DOHH2 (cell line): ENCODE measurements at regions not wholly inside any gene's neighbourhood (a gene's known extent, or its start where the extent isn't known, plus 50 kb on each side); places are given as distances from the start of the nearest gene placed in this dataset.

Experiments
- H3F3A ChIP-seq: fragments of 200-600 bp; sonication (generic), shearing (Covaris generic); 2 replicates; pipeline ENCODE4 v1.6.0; 2016; ENCODE audit warnings: antibody characterized with exemption, mild to moderate bottlenecking; ENCODE audit not compliant: control insufficient read depth, insufficient read depth
- H3K27ac ChIP-seq: fragments of 200-600 bp; sonication (generic); 2 replicates; pipeline ENCODE4 v1.5.1; 2014; ENCODE audit warnings: low read depth, mild to moderate bottlenecking, low read length, moderate library complexity
- H3K27me3 ChIP-seq: fragments of 200-600 bp; sonication (generic); 2 replicates; pipeline ENCODE4 v1.6.1; 2014; ENCODE audit warnings: mild to moderate bottlenecking, low read length, mixed read lengths; ENCODE audit not compliant: control insufficient read depth
- H3K36me3 ChIP-seq: fragments of 200-600 bp; sonication (generic); 2 replicates; pipeline ENCODE4 v1.6.1; 2014; ENCODE audit warnings: mild to moderate bottlenecking, low read length, moderate library complexity, mixed read lengths; ENCODE audit not compliant: control insufficient read depth
- H3K4me1 ChIP-seq: fragments of 200-600 bp; sonication (generic); 2 replicates; pipeline ENCODE4 v1.6.1; 2014; ENCODE audit warnings: mild to moderate bottlenecking, low read length, mixed read lengths; ENCODE audit not compliant: control insufficient read depth
- H3K4me2 ChIP-seq: fragments of 200-600 bp; sonication (generic); 2 replicates; pipeline ENCODE4 v1.6.0; 2014; ENCODE audit warnings: mild to moderate bottlenecking, low read length, moderate library complexity
- H3K4me3 ChIP-seq: fragments of 200-600 bp; sonication (generic); 2 replicates; pipeline ENCODE4 v1.5.1; 2014; ENCODE audit warnings: mild to moderate bottlenecking, low read length, mixed read lengths
- H3K79me2 ChIP-seq: fragments of 200-600 bp; sonication (generic); 2 replicates; pipeline ENCODE4 v1.6.1; 2014; ENCODE audit warnings: mild to moderate bottlenecking, low read length, mixed read lengths; ENCODE audit not compliant: control insufficient read depth
- H3K9me2 ChIP-seq: fragments of 200-600 bp; sonication (generic); replicated peaks from 2 replicates; pipeline ENCODE4 v1.6.1; 2014; ENCODE audit warnings: mild to moderate bottlenecking, low read length, mixed read lengths; ENCODE audit not compliant: control insufficient read depth
- H3K9me3 ChIP-seq: fragments of 200-600 bp; sonication (generic); 2 replicates; pipeline ENCODE4 v1.6.1; 2014; ENCODE audit warnings: antibody characterized with exemption, low read length, mixed read lengths; ENCODE audit not compliant: control insufficient read depth, insufficient read depth
- H4K20me1 ChIP-seq: fragments of 200-600 bp; sonication (generic); 2 replicates; pipeline ENCODE4 v1.6.0; 2014; ENCODE audit warnings: low read depth, mild to moderate bottlenecking, antibody characterized with exemption, low read length, moderate library complexity; ENCODE audit not compliant: control insufficient read depth, insufficient read depth
- EZH2phosphoT487 ChIP-seq: fragments of 200-600 bp; sonication (generic); IDR thresholded peaks from 2 replicates; pipeline ENCODE4 v1.6.1; 2017; ENCODE audit warnings: borderline replicate concordance, mild to moderate bottlenecking, antibody characterized with exemption, low read length, moderate library complexity, mixed read lengths
- TF ChIP-seq, protein P1 (sequence below): fragments of 200-600 bp; sonication (generic); IDR thresholded peaks from one replicate; pipeline ENCODE4 v1.5.1; 2014; ENCODE audit warnings: antibody characterized with exemption, mild to moderate bottlenecking, low read depth, low read length; ENCODE audit not compliant: poor library complexity, severe bottlenecking

DNA sequence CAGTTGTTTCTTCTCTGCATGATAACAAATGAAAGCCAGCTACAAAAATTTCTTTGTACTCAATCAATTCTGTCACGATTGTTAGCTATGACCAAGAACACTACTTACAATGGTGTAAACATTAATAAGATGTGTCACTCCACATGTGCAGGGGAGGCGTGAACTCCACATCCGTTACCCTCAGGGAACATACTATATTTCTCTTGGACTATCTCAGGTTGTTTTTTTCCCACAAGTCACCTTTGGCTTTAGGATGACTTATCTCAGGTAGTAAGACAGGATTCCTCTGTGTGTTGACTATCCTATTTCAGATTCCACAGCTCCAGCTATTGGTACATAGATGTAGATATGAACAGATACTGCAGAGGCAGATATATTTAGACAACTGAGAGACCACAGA, 423.3 kb upstream of the GRM7 start:
- H4K20me1 ChIP-seq: no peaks in the 10 kb centered on the region
- TF ChIP-seq, protein P1, sequence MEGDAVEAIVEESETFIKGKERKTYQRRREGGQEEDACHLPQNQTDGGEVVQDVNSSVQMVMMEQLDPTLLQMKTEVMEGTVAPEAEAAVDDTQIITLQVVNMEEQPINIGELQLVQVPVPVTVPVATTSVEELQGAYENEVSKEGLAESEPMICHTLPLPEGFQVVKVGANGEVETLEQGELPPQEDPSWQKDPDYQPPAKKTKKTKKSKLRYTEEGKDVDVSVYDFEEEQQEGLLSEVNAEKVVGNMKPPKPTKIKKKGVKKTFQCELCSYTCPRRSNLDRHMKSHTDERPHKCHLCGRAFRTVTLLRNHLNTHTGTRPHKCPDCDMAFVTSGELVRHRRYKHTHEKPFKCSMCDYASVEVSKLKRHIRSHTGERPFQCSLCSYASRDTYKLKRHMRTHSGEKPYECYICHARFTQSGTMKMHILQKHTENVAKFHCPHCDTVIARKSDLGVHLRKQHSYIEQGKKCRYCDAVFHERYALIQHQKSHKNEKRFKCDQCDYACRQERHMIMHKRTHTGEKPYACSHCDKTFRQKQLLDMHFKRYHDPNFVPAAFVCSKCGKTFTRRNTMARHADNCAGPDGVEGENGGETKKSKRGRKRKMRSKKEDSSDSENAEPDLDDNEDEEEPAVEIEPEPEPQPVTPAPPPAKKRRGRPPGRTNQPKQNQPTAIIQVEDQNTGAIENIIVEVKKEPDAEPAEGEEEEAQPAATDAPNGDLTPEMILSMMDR: no peak
- no peak for TF ChIP-seq EZH2phosphoT487

DNA sequence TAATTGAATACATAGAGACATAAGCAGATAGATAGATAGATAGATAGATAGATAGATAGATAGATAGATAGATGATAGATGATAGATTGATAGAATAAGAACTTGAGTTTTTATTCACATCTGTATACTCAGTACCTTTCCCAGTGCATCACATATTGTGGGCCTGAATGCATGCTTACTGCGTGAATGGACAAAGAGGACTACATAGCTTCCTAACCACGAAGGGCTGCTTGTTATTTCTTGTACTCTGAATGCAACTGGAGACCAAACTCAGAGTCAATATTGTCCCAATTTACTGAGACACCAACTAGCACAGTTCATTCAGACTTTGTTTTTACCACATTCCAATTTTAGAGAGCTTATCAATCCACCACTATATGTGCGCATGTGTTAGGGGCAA, 422.9 kb upstream of the GRM7 start:
- Histone ChIP-seq H3K4me3 (no peak overlapping the region), H3K4me1 (no peaks in the 10 kb centered on the region), H3K27ac (no peak overlapping the region), H4K20me1 (no peaks in the 10 kb centered on the region), H3K4me2 (no peak overlapping the region), H3K36me3 (no peaks in the 10 kb centered on the region), H3K27me3 (no peaks in the 10 kb centered on the region), H3K9me2 (no peaks in the 10 kb centered on the region), H3K9me3 (no peaks in the 10 kb centered on the region), H3K79me2 (no peaks in the 10 kb centered on the region), H3F3A (no peaks in the 10 kb centered on the region)
- TF ChIP-seq, protein P1: no peak
- no peak for TF ChIP-seq EZH2phosphoT487

More for the DNA sequence above, 423.3 kb upstream of the GRM7 start:
- Histone ChIP-seq H3K9me2 (no peaks in the 10 kb centered on the region), H3K36me3 (no peaks in the 10 kb centered on the region), H3K4me1 (no peaks in the 10 kb centered on the region), H3K27me3 (no peaks in the 10 kb centered on the region), H3K9me3 (no peaks in the 10 kb centered on the region), H3K4me3 (no peak overlapping the region), H3K27ac (no peak overlapping the region), H3K4me2 (no peak overlapping the region), H3F3A (no peaks in the 10 kb centered on the region), H3K79me2 (no peaks in the 10 kb centered on the region)

DNA sequence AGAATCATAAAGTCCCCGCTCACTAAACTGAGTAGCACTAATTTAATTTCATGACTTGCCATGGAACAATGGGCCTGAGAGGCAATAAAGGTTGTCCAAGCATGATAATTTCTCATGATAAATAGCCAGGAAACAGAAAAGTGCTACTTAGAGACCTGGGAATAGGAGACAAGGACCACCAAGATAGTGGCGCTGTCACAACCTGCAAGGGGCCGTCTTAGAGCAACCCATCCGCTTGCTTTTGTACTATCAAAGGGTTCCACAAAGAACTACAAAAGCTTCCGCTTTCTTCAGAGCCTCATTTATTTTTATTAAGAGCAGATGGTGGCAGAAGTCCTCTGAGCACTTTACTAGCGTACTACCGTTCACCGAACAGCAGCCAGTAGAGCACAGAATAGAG, 421.7 kb upstream of the GRM7 start:
- Histone ChIP-seq H3K4me2 (no peak overlapping the region), H3K9me3 (no peaks in the 10 kb centered on the region), H3K4me1 (no peaks in the 10 kb centered on the region), H3K79me2 (no peaks in the 10 kb centered on the region), H3K9me2 (no peaks in the 10 kb centered on the region), H3K27ac (no peak overlapping the region), H3K36me3 (no peaks in the 10 kb centered on the region), H3K4me3 (no peak overlapping the region), H3F3A (no peaks in the 10 kb centered on the region), H4K20me1 (no peaks in the 10 kb centered on the region), H3K27me3 (no peaks in the 10 kb centered on the region)
- no peak for TF ChIP-seq EZH2phosphoT487
- TF ChIP-seq, protein P1: no peak

DNA sequence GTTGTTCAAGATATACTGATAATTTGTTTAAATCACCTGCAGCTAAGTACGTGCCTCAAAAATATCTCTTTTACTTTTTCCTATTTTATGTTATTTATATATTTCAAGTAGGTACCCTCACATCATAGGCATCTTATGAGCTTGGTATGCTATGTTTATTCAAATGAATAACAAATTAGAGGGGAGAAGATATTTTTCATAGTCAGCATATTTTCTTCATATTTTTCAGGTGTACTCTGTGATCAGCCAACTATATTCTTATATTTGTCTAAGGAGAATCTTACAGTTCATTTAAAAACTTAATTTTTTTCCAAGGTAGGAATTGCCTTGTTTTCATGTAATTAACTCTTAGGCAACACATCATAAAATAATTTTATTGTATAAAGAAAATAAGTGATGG, 421.1 kb upstream of the GRM7 start:
- no peak for TF ChIP-seq EZH2phosphoT487
- TF ChIP-seq, protein P1: no peak

More for the DNA sequence above, 421.1 kb upstream of the GRM7 start:
- H3K27me3 ChIP-seq: no peaks in the 10 kb centered on the region
- no peaks in the 10 kb centered on the region for H3K36me3 ChIP-seq
- no peaks in the 10 kb centered on the region for H3K4me1 ChIP-seq
- no peaks in the 10 kb centered on the region for H3K9me2 ChIP-seq
- no peaks in the 10 kb centered on the region for H3K9me3 ChIP-seq
- no peaks in the 10 kb centered on the region for H3K79me2 ChIP-seq
- H3F3A ChIP-seq: no peaks in the 10 kb centered on the region
- no peak overlapping the region for H3K4me3 ChIP-seq
- H3K4me2 ChIP-seq: no peak overlapping the region
- no peak overlapping the region for H3K27ac ChIP-seq
- H4K20me1 ChIP-seq: no peaks in the 10 kb centered on the region
